CD14-positive monocyte (primary cell): ENCODE measurements at regions not wholly inside any gene's neighbourhood (a gene's known extent, or its start where the extent isn't known, plus 50 kb on each side); places are given as distances from the start of the nearest gene placed in this dataset.

Source experiments
- DNase-seq, 3 donors: peaks; one replicate each; pipeline ENCODE4 v3.0.0-alpha.2; 2011 to 2022
- H2AFZ ChIP-seq: 2 replicates; pipeline ENCODE4 v1.6.0; 2012; ENCODE audit warnings: mild to moderate bottlenecking, low read depth, low read length, inconsistent platforms; ENCODE audit not compliant: insufficient read depth, poor library complexity, severe bottlenecking
- H3K27ac ChIP-seq, 2 donors: 1 replicate in 1 of 2; 2 replicates in 1 of 2; pipeline ENCODE4 v1.5.1; 2012 to 2013; ENCODE audit warnings: low read length in 2 of 2, control low read depth in 1 of 2, inconsistent platforms in 1 of 2, low read depth in 1 of 2, mild to moderate bottlenecking in 1 of 2
- H3K27me3 ChIP-seq, 2 donors: one replicate each; pipeline versions ENCODE4 v1.6.0 to v1.6.1; 2011 to 2013; ENCODE audit warnings: low read length in 2 of 2; ENCODE audit not compliant: control insufficient read depth in 2 of 2, insufficient read depth in 2 of 2
- H3K36me3 ChIP-seq, 2 donors: replicated peaks in 1 of 2; 1 replicate in 1 of 2; 2 replicates in 1 of 2; pipeline versions ENCODE4 v1.5.1 to v1.6.1; 2012 to 2013; ENCODE audit warnings: low read length in 2 of 2, control low read depth in 1 of 2, inconsistent platforms in 1 of 2, mild to moderate bottlenecking in 1 of 2; ENCODE audit not compliant: insufficient read depth in 2 of 2, control insufficient read depth in 1 of 2
- H3K4me1 ChIP-seq, 2 donors: 1 replicate in 1 of 2; 2 replicates in 1 of 2; pipeline versions ENCODE4 v1.5.1 to v1.6.1; 2012 to 2013; ENCODE audit warnings: low read length in 2 of 2, control low read depth in 1 of 2, inconsistent platforms in 1 of 2, mild to moderate bottlenecking in 1 of 2, moderate library complexity in 1 of 2; ENCODE audit not compliant: insufficient read depth in 2 of 2, control insufficient read depth in 1 of 2
- H3K4me2 ChIP-seq: replicated peaks from 2 replicates; pipeline ENCODE3; 2012; ENCODE audit warnings: low read length, moderate library complexity, mild to moderate bottlenecking; ENCODE audit not compliant: poor library complexity, severe bottlenecking; ENCODE audit errors: extremely low read depth
- H3K4me3 ChIP-seq, 3 experiments: fragments of 200-600 bp in 1 of 3; sonication (generic) in 1 of 3; replicated peaks in 1 of 3; 1 replicate in 2 of 3; 2 replicates in 1 of 3; pipeline ENCODE4 v1.5.1; 2011 to 2013; ENCODE audit warnings: low read length in 3 of 3, mild to moderate bottlenecking in 3 of 3, control low read depth in 2 of 3, low read depth in 2 of 3, inconsistent platforms in 1 of 3, moderate library complexity in 1 of 3
- H3K79me2 ChIP-seq: 2 replicates; pipeline ENCODE4 v1.6.0; 2012; ENCODE audit warnings: mild to moderate bottlenecking, control low read depth, inconsistent platforms, low read length, moderate library complexity; ENCODE audit not compliant: insufficient read depth
- H3K9ac ChIP-seq: 2 replicates; pipeline ENCODE4 v1.6.0; 2017; ENCODE audit warnings: low read length, mild to moderate bottlenecking; ENCODE audit not compliant: insufficient read depth, poor library complexity, severe bottlenecking
- H3K9me3 ChIP-seq, 2 donors: replicated peaks in 1 of 2; 1 replicate in 1 of 2; 2 replicates in 1 of 2; pipeline versions ENCODE4 v1.5.1 to v1.6.1; 2012 to 2013; ENCODE audit warnings: low read length in 2 of 2, control low read depth in 1 of 2; ENCODE audit not compliant: control insufficient read depth in 1 of 2, insufficient read depth in 1 of 2
- H4K20me1 ChIP-seq: 2 replicates; pipeline ENCODE4 v1.6.0; 2012; ENCODE audit warnings: mild to moderate bottlenecking, low read length, control low read depth, moderate library complexity; ENCODE audit not compliant: insufficient read depth
- H3K27ac Mint-ChIP-seq, 7 donors: one replicate each; pipeline ENCODE4 v1.8.0; 2020; ENCODE audit warnings: mild to moderate bottlenecking in 7 of 7, mixed read lengths in 7 of 7, moderate library complexity in 6 of 7, inconsistent platforms in 2 of 7
- H3K27me3 Mint-ChIP-seq, 3 donors: one replicate each; pipeline ENCODE4 v1.8.0; 2021 to 2022; ENCODE audit warnings: low read depth in 3 of 3, mild to moderate bottlenecking in 3 of 3, mixed read lengths in 3 of 3, moderate library complexity in 3 of 3, inconsistent platforms in 1 of 3
- H3K36me3 Mint-ChIP-seq, 2 donors: one replicate each; pipeline ENCODE4 v1.8.0; 2020; ENCODE audit warnings: mixed read lengths in 2 of 2, inconsistent platforms in 1 of 2, mild to moderate bottlenecking in 1 of 2
- H3K4me1 Mint-ChIP-seq: one replicate; pipeline ENCODE4 v1.8.0; 2020; ENCODE audit warnings: mild to moderate bottlenecking, mixed read lengths
- H3K4me3 Mint-ChIP-seq, 2 donors: one replicate each; pipeline ENCODE4 v1.8.0; 2020; ENCODE audit warnings: mild to moderate bottlenecking in 2 of 2, mixed read lengths in 2 of 2, moderate library complexity in 1 of 2
- H3K9me3 Mint-ChIP-seq, 7 donors: one replicate each; pipeline ENCODE4 v1.8.0; 2020 to 2022; ENCODE audit warnings: mixed read lengths in 7 of 7, mild to moderate bottlenecking in 6 of 7, moderate library complexity in 6 of 7, inconsistent platforms in 2 of 7
- CTCF ChIP-seq: fragments of 200-600 bp; IDR thresholded peaks from one replicate; pipeline ENCODE4 v1.8.0; 2022; ENCODE audit warnings: antibody characterized with exemption, mild to moderate bottlenecking
- WGBS: methylation state at CpG from one replicate; pipeline ENCODE4 v1.1.5; 2013; ENCODE audit warnings: missing lambda C conversion rate; ENCODE audit not compliant: insufficient coverage; 5-methylcytosine and 5-hydroxymethylcytosine counted together
- intact Hi-C, 2 donors: fragments of 100-400 bp; cut with micrococcal nuclease; formaldehyde crosslinking; loops; one replicate each; pipeline versions ENCODE4 v1.15.0 to v1.15.1; 2023

GRCh38 chr16:26447570-26447969 is 619.2 kb upstream of the C16orf82 start:
- Mint-ChIP-seq H3K36me3 (no peaks in the 10 kb centered on the region), H3K9me3 (peaks cover 0 to 5% (median 2%) of the 10 kb centered on the region in 7 donors), H3K4me3 (no peak overlapping the region), H3K4me1 (no peaks in the 10 kb centered on the region), H3K27ac (no peak overlapping the region), H3K27me3 (peaks cover 0 to 2% (median 0%) of the 10 kb centered on the region in 3 donors)
- Histone ChIP-seq H3K4me1 (no peaks in the 10 kb centered on the region), H3K27me3 (no peaks in the 10 kb centered on the region), H2AFZ (no peak overlapping the region), H3K9me3 (no peaks in the 10 kb centered on the region), H3K36me3 (no peaks in the 10 kb centered on the region), H3K9ac (no peak overlapping the region), H3K27ac (no peak overlapping the region), H3K4me3 (no peak overlapping the region), H3K4me2 (no peak overlapping the region), H3K79me2 (no peaks in the 10 kb centered on the region), H4K20me1 (no peaks in the 10 kb centered on the region)
- 96% methylated on average over 4 of the region's 5 CpGs for WGBS
- DNase-seq, result no peak
- intact Hi-C loops, result no loop called here
- TF ChIP-seq CTCF, result no peak

GRCh38 chr16:26453215-26453614 is 613.5 kb upstream of the C16orf82 start:
- no peaks in the 10 kb centered on the region for H3K79me2 ChIP-seq
- H3K27me3 ChIP-seq, result no peaks in the 10 kb centered on the region
- H3K4me2 ChIP-seq, result no peak overlapping the region
- Mint-ChIP-seq H3K27ac (no peak overlapping the region), H3K4me3 (no peak overlapping the region), H3K36me3 (no peaks in the 10 kb centered on the region), H3K4me1 (no peaks in the 10 kb centered on the region), H3K9me3 (peaks cover 0 to 8% (median 3%) of the 10 kb centered on the region in 7 donors), H3K27me3 (no peaks in the 10 kb centered on the region)
- H3K9ac ChIP-seq, result no peak overlapping the region
- no peak overlapping the region for H2AFZ ChIP-seq
- no CpG with 5 or more reads among the region's 1 CpG for WGBS
- no peak overlapping the region for H3K27ac ChIP-seq
- no peaks in the 10 kb centered on the region for H3K4me1 ChIP-seq
- no peak overlapping the region for H3K4me3 ChIP-seq
- intact Hi-C loops, result no loop called here
- no peaks in the 10 kb centered on the region for H3K36me3 ChIP-seq
- no peak for DNase-seq
- no peaks in the 10 kb centered on the region for H4K20me1 ChIP-seq
- no peaks in the 10 kb centered on the region for H3K9me3 ChIP-seq
- no peak for TF ChIP-seq CTCF
